GM18870 (cell line): ENCODE measurements at regions not wholly inside any gene's neighbourhood (a gene's known extent, or its start where the extent isn't known, plus 50 kb on each side); places are given as distances from the start of the nearest gene placed in this dataset.
"Not testable (repeated sequence)": the region's sequence is repeated elsewhere in the genome, so short reads cannot be mapped to it uniquely, and the experiment has no call there.

Experiments used
- ATAC-seq: cut with Tn5 transposase; IDR thresholded peaks from one replicate; pipeline ENCODE4 v1.9.1; 2021; ENCODE audit warnings: moderate library complexity; ENCODE audit not compliant: unreplicated experiment

DNA sequence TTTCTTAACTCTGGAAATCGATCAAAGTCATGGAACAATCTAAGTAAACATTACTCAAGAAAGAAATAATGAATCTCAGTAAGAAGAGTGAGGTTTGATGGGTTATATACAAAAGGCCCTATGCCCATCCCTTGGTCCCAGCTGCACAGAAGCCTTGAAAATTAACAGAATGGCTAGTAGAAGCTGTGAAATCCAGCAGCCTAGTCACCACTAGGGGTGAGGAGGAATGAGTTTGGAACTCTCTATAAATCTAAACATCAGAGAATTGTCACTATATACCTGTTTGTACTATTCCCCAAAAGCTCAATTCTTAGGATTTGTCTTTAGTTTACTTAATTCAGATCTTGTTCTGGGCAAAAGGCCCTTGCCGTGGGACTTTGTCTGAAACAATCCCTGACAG, 313.9 kb upstream of the GRID2 start:
- no peak for ATAC-seq

DNA sequence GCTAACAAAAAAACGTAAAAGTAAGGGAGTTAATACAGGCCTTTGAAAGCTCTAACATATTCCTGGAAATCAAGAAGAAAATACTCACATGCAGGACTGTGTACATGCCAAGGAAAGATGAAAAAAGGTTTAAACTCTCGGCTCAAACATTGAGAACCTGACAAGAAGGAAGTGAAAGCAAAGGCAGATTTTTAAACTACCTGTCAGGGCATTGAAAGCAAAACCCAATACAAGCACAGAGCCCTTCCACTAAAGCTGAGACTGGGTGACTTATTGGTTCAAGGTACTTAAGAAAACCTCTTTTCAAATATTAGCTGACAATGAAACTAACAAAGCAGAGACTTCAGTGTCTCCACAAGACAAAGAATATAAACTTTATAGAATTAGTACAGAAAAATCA, 313.0 kb upstream of the GRID2 start:
- peak; percentile 85 for ATAC-seq

DNA sequence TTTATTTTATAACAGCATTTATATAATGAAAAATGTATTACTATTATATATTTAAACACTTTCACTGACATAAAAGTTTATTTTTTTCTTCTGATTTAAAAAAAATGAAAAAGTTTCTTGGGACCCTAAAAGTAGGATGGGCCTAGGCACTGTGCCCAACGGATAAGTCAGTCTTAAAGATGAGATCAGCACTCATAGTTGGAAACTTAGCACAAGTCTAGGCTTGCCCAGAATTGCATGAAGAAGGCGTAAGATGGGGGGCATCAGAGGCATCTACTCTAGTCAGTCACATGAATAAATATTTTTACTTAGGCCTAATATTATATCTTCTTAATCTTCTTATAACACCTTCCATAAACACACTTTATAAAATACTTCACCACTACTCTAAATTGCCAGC, 306.7 kb upstream of the GRID2 start:
- ATAC-seq = no peak

DNA sequence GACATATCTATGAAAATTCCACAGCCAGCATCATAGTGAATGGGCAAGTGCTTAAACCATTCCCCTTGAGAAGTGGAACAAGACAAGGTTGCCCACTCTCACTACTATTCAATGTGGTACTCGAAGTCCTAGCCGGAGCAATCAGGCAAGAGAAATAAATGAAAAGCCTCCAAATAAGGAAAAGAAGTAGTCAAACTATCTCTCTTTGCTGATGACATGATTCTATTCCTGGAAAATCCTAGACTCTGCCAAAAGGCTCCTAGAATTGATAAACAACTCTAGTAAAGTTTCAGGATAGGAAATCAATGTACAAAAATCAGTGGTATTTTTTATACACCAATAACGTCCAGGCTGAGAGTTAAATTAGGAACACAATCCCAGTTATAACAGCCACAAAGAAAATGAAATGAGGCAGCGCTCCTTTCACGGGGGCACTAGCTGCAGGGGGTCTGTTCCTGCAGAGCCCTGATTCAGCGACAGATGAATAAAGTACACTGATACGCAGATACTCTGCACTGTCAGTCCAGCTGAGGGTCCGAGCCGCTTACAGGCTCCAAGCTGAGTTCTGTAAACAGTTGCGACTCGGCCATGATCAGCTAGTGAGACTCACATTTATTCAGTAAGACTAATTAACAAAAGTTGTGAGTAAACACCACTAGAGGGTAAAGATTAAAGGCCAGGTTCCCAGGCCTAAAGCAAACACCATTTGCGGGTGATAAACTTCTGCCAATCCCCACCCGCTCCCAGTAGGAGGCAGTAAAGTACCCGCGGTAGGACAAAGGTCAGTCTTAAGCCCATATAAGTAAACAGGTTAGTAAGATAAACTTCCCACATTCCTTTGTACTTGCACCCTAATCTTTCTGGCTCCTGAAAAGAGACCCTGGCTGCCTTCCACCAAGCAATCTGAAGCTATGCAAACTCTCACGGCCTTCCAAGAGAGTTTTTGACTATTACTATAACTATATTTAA, 290.6 kb upstream of the GRID2 start:
- ATAC-seq = no peak

DNA sequence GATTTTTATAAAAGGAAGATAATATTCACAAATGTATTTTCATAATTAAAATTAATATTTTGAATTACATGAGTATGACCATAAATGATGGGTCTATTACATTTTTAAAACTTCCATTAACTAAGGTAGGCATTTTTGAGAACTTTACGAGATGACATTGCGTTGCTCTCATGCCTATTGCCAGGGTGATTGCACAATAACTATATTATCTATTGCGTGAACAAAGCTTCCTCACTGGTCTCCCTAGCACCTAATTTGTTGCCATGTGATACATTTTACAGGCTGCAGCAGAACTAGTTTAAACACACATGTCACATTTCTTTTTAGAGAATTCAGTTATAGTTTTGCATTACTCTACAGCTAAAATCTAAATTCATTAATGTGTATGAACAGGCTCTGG, 289.7 kb upstream of the GRID2 start:
- no peak for ATAC-seq

DNA sequence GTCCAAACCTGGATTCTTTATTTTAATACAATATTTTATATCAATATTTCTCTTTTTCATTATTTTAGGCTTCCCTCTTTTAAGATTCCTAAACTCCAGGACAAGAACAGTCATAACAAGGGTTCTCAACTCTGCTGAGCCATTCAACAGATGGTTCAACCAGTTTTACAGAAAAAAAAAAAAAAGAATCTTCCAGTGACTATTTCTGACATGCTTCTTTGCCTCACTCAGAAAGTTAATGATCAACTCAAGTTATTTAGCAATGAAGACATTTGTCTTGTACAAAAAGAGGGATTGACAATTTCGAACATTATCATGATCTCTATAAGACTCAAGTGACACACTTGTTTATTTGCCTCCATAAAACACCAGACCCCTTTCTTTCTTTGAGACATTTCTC, 282.6 kb upstream of the GRID2 start:
- ATAC-seq = no peak

DNA sequence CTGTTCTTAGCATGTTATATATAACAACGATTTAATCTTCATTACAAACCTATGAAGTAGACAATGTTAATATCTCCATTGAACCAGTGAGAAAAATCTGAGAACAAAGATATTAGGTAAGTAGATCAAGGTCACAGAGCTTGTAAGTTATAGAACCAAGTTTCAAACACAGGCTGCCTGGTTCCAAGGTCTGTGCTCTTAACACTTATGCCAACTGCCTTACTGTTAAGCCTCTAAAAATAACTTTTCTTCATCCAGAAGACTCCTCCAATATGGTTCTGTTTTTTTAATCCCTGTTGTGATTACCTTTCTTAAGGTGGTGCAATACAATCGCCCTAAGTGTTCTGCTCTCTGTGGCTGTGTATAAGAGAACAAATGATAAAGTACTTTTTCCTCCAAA, 282.0 kb upstream of the GRID2 start:
- ATAC-seq = no peak

DNA sequence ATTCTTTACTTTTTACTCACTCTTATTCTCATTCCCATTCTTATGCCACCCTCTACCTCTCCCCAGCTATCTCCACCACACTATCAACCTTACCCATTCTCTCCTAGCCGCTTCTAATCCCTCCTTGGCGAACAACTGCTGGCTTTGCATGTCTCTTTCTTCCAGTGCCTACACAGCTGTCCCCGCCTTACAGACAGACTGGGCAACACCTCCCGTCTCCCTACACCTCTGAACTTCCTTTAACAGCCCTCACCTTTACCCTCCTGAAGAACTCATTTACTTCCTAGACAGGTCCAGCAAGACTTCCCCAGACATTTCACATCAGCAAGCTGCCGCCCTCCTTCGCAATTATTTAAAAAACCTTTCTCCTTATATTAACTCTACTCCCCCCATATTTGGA, 274.9 kb upstream of the GRID2 start:
- ATAC-seq = not testable (repeated sequence)

DNA sequence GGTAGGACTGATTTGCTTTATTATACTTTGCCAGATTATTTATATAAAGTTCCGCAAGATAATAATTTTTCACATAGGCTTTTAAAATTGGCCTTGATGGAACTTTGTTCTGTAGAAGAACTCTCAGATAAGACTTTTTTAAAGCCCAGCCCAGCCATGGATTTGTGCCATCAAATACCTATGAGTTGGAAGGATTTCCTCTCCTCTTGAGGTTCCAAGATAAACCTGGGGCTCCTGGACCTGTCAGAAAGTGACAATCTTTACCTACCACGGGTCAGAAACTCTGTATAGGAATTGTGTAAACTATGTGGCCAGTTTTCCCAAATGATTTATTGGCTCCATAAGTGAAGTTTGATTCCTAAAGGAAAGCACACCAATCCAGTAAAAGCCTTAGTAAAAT, 271.9 kb upstream of the GRID2 start:
- no peak for ATAC-seq

DNA sequence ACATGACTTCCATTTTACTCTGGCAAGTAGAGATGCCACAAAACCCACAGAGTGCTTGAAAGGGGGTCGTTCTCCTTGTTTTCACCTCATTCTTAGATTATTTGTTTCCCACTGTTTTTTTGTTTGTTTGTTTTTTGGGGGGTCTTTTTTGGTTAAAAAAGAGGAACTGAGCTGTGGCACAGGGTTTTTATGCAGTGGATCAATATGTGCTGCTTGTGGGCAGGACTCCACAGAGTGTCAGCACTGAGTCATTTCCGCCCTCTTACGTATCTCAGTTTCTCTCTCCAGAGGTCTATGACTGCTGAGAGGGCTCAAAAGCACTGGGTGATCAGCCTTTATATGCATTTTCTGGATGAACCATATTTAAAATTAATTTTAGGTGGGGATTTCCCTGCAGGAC, 268.1 kb upstream of the GRID2 start:
- no peak for ATAC-seq

DNA sequence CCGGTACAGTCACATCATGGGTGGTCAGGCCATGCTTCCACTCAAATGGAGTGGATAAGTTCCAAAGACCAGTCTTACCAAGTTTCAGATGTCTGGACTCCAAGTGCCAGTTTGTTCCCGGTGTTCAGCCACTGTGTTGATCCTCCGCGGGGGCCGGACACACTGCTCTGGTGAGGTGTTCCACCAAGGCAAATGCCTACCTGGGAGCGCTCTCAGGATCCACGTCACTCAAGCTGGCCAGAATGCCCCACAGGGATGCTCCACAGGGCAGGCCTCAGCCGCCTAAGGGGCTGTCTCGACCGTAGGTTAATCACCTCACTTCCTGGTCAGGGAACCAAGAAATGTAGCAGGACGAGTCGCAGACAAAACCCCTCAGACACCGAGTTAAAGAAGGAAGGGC, 258.0 kb upstream of the GRID2 start:
- no peak for ATAC-seq

DNA sequence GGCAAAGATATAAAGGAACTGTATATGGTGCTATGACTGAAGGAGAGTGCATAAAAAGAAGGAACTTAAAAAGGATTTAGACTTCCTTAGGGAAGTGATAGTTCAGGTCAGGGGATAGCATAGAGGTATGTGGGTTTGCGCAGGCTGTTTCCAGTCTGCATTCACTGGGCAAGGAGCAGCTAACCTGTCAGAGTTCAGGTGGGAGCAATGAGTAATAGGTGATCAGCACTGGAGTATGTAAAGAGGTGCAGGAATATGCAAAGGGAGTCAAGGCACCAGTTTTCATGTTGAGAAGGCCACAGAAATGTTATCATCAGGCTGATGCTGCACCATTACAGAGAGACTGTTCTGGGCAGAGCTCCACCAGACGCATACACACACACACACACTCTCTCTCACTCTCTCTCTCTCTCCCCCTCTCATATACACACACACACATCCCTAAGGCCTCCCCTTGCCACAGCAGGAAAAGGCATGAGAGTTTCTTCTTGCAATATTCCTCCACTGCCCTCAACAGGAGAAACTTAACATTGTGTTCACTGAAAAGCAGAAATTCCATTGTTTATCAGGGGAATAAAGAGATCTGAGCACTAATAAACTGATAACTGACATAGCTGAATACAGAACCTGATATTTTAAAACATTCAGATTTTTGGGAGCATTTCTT, 256.4 kb upstream of the GRID2 start:
- ATAC-seq = no peak

DNA sequence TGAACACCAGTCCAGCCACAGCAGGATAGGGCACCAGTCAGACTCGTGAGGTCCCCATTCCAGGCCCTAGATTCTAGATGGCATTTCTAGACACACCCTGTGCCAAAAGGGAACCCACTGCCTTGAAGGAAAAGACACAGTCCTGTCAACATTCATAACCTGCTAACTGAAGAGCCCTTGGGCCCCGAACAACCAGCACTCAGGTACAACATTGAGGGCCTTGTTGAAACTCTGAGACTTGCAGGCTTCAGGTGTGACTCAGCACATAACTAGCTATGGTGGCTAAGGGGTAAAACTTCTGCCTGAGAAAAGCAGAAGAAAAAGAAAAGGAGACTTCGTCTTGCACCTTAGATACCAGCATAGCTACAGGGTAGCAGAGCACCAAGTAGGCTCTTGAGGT, 252.9 kb upstream of the GRID2 start:
- no peak for ATAC-seq

DNA sequence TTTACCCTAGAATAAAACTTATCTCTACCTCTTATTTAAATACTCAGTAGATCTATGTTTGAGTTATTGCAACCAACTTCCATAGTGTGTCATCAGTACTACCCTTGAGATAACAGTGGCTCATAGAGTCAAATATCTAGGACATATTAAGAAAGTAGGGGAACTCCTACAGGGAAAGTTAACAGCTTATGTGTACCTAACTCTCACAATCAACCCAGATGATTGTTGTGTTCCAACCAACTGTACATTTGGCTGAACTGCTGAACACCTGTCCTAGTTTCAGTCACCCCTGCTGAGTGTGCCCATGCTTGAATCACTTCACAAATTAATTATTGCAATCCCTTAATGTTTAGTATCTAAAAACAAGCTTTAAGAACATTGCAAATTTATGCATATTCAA, 244.2 kb upstream of the GRID2 start:
- no peak for ATAC-seq

DNA sequence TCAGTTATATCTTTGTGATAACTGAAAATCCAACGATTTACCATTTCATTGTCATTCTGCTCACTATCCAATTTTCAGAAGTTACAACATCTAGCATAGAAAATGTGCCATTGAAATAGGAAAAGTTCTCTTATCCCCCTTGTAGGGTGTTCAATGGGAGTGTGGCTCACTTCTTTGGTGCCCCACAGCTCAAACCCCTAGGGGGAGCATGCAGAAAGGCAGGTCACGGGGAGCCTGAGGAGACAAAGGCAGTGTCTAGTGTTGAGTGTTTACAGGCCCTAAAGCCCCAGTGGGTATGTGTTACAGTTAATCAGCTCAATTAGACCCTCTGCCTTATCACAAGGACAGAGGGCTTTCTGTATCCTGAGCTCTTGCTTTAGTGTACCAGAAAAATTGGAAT, 243.4 kb upstream of the GRID2 start:
- ATAC-seq = no peak

DNA sequence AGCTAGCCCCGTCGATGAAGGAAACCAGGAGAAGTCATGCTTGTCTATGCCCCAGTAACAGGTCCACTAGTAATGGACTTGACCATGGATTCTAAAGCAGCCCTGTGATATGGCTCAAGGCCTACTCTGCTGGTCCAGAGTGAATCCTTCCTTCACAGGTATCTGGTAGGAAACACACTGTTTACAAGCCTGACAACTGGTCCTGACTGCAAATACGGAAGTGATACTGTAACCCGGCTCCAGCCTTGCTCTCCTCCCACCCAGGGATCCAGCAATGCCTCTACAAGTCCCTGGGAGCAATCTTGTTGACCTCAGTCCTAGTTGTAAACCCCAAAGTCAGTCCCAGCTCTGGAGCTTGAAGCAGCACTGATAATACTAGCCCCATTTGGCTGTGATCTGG, 239.2 kb upstream of the GRID2 start:
- ATAC-seq = no peak

DNA sequence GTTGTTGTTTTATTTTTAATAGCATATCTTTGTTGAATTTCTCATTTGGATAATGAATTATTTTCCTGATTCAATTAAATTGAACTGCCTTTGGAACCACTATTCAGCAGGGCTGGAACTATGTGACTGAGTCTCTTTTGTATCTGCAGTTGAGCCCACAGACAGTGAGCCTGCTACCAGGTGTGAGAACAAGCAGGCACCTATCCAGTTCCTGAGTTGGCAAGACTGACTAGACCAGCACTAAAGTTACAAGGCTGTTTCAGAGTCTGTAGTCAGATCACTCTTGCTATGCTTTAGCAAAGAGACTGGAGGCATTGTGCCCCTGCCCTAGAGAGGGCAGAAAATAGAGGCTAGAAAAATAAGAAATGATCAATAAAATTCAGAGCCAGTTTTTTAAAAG, 237.3 kb upstream of the GRID2 start:
- ATAC-seq = no peak

DNA sequence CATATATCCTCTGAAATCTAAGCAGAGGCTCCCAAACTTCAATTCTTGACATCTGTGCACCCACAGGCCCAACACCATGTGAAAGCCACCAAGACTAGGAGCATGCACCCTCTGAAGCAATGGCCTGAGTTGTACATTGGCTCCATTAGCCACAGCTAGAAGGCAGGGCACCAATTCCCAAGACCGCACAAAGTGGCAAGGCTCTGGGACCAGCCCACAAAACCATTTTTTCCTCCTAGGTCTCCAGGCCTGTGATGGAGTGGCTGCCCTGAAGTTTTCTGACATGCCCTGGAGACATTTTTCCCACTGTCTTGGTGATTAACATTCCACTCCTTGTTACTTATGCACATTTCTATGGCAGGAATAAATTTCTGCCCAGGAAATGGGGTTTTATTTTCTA, 232.2 kb upstream of the GRID2 start:
- no peak for ATAC-seq

DNA sequence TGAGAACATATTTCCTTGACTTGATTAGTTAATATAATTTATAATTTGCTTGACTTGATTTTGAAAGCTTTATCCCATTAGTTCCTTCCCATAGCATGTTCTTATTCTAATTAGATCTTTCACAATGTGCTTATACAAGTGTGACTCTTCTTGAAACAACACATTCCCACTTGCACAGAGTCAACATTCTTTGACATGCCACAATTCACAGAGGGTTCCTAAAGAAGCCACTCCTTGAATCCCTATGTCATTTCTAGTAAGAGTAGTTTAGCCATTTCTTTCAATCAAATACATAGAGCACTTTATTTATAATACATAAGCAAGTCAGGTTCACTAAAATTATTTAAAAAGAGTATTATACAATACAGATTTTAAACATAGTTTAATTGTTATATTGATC, 228.9 kb upstream of the GRID2 start:
- ATAC-seq = no peak

DNA sequence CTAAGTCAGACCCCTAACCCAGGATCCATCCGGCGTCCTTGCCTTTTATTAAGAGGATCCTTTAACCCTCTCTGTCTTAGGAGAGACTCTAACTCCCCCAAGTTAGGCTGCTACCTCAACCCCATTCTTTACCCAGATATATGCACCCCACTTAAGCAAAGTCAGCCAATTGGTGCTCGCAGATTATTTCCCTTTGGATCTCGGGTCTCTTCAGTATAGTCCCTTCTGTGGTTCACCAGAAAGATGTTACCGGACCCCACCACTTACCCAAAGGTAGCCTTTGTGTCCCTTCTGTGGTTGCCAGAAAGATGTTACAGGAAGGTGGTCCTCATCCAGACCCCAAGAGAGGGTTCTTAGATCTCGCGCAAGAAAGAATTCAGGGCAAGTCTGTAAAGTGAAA, 212.9 kb upstream of the GRID2 start:
- ATAC-seq = no peak

DNA sequence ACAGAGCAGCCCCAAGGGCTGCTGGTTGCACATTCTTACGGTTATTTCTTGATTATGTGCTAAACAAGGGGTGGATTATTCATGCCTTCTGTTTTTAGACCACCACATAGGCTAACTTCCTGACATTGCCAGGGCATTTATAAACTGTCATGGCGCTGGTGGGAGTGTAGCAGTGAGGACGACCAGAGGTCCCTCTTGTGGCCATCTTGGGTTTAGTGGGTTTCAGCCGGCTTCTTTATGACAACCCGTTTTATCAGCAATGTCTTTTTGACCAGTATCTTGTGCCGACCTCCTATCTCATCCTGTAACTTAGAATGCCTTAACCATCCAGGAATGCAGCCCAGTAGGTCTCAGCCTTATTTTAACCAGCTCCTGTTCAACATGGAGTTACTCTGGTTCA, 212.4 kb upstream of the GRID2 start:
- no peak for ATAC-seq

DNA sequence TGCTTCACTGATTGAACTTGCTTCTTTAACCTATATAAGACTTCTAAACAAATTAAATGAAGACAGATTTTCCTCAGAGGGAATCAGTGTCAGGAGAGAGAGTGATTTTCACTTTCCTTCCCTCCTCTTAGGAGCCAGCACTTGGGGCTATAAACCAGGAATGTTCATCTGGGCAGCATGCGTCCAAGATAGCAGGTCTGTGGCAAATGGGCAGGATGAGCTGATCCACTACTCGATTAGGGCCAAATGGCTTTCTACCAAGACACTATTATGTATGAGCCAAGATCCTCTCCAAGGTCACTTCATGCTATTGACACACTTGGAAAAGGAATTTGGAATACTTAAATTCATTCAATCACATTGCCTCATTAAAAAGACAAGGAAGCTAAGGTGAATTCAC, 203.9 kb upstream of the GRID2 start:
- no peak for ATAC-seq

DNA sequence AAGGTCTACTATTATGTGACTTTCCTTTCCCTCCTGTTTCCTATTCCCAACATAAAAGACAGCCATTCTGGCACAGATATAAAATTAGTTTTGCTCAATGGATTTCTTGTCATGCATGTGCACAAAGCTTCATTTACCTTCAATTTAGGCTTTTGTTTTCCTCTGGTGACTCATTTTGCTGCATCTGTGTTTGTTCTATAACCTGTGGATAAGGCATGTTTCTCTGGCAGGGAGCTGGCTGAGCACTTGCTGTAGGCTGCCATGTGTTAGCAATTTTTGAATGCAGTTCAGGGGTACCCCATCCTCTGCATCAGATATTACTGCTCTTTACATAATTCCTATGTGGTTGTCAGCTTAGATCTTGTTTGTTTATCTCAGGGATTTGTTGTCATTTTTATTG, 202.8 kb upstream of the GRID2 start:
- ATAC-seq = no peak
